ENCODE measurements at regions not wholly inside any gene's neighbourhood (a gene's known extent, or its start where the extent isn't known, plus 50 kb on each side); places are given as distances from the start of the nearest gene placed in this dataset.

DNA sequence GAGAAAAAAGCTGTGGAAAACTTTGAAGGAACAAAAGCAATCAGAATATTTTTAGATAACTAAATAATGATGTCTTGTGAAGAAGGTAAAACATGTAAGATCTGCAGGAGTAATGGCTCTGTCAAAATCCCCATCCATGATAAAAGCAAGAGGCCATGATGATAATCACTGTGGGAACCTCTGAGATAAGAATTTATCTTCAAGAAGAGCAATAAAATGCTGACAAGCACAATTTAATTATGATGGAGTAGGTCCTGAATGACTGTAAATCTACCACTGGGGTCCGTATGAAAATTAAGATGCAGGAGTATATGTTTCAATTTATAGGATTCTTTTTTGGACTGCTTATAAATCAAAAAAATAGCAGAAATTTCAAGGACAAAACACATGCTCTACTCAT is 68.3 kb upstream of the CHMP2B start:
- TF ChIP-seq, protein P1, sequence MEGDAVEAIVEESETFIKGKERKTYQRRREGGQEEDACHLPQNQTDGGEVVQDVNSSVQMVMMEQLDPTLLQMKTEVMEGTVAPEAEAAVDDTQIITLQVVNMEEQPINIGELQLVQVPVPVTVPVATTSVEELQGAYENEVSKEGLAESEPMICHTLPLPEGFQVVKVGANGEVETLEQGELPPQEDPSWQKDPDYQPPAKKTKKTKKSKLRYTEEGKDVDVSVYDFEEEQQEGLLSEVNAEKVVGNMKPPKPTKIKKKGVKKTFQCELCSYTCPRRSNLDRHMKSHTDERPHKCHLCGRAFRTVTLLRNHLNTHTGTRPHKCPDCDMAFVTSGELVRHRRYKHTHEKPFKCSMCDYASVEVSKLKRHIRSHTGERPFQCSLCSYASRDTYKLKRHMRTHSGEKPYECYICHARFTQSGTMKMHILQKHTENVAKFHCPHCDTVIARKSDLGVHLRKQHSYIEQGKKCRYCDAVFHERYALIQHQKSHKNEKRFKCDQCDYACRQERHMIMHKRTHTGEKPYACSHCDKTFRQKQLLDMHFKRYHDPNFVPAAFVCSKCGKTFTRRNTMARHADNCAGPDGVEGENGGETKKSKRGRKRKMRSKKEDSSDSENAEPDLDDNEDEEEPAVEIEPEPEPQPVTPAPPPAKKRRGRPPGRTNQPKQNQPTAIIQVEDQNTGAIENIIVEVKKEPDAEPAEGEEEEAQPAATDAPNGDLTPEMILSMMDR (IDR thresholded peaks at IDR 0.05), result no peak
- TF ChIP-seq EP300 (IDR thresholded peaks at IDR 0.05) (no peak), POLR2A (IDR thresholded peaks at IDR 0.05) (no peak)
